OCI-LY7 (cell line): ENCODE measurements at regions not wholly inside any gene's neighbourhood (a gene's known extent, or its start where the extent isn't known, plus 50 kb on each side); places are given as distances from the start of the nearest gene placed in this dataset.

ENCODE experiments used
- BruUV-seq: library from RNA; stranded (reverse); fragments of 400-500 nt; replicated peaks from 2 replicates; lab custom pipeline; 2021; lab: Mats Ljungman, UMichigan
- CTCF ChIA-PET: fragments of 300-600 bp; sonication (Branson Sonifier 250); formaldehyde crosslinking; loops from one replicate; lab custom pipeline; 2022; ENCODE audit warnings: antibody characterized with exemption; ENCODE audit not compliant: unreplicated experiment; lab: Charles Lee
- POLR2A ChIA-PET: fragments of 300-600 bp; sonication (Branson Sonifier 250); formaldehyde crosslinking; loops from one replicate; lab custom pipeline; 2022; ENCODE audit warnings: antibody characterized with exemption; lab: Charles Lee
- DNase-seq: peaks from one replicate; pipeline ENCODE4 v3.0.0-alpha.2; 2015; ENCODE audit warnings: low spot score
- H2AFZ ChIP-seq: fragments of 200-600 bp; sonication (generic), shearing (Covaris generic); 2 replicates; pipeline ENCODE4 v1.6.1; 2014; ENCODE audit warnings: mild to moderate bottlenecking, antibody characterized with exemption, low read length, moderate library complexity
- H3K27ac ChIP-seq: fragments of 200-600 bp; sonication (generic); 2 replicates; pipeline ENCODE4 v1.5.1; 2014; ENCODE audit warnings: mixed run types, low read depth, mild to moderate bottlenecking, moderate library complexity, low read length, inconsistent platforms; ENCODE audit not compliant: poor library complexity, severe bottlenecking
- H3K36me3 ChIP-seq: fragments of 200-600 bp; sonication (generic); 2 replicates; pipeline ENCODE4 v1.6.1; 2014; ENCODE audit warnings: mild to moderate bottlenecking, antibody characterized with exemption, low read length, moderate library complexity, mixed read lengths; ENCODE audit not compliant: insufficient read depth
- H3K4me1 ChIP-seq: fragments of 200-600 bp; sonication (generic); 2 replicates; pipeline ENCODE4 v1.5.1; 2014; ENCODE audit warnings: mild to moderate bottlenecking, low read length; ENCODE audit not compliant: insufficient read depth, poor library complexity, severe bottlenecking
- H3K4me2 ChIP-seq: fragments of 200-600 bp; sonication (generic); 2 replicates; pipeline ENCODE4 v1.6.1; 2014; ENCODE audit warnings: mild to moderate bottlenecking, low read length
- H3K4me3 ChIP-seq: fragments of 200-600 bp; sonication (generic); 2 replicates; pipeline ENCODE4 v1.5.1; 2014; ENCODE audit warnings: mild to moderate bottlenecking, low read depth, low read length; ENCODE audit not compliant: poor library complexity, severe bottlenecking
- H3K79me2 ChIP-seq: fragments of 200-600 bp; sonication (generic); 2 replicates; pipeline ENCODE4 v1.6.1; 2016; ENCODE audit warnings: low read depth, mild to moderate bottlenecking, low read length, moderate library complexity, mixed read lengths; ENCODE audit not compliant: insufficient read depth
- H3K9me2 ChIP-seq: fragments of 200-600 bp; sonication (generic); 2 replicates; pipeline ENCODE4 v1.6.1; 2016; ENCODE audit warnings: mild to moderate bottlenecking, low read length, mixed read lengths; ENCODE audit not compliant: insufficient read depth
- H3K9me3 ChIP-seq: fragments of 200-600 bp; sonication (generic); 2 replicates; pipeline ENCODE4 v1.6.1; 2014; ENCODE audit warnings: mild to moderate bottlenecking, mixed run types, low read length, mixed read lengths
- H4K20me1 ChIP-seq: fragments of 200-600 bp; sonication (generic); 2 replicates; pipeline ENCODE4 v1.6.1; 2014; ENCODE audit warnings: mild to moderate bottlenecking, antibody characterized with exemption, low read length, moderate library complexity, mixed read lengths; ENCODE audit not compliant: insufficient read depth
- EZH2phosphoT487 ChIP-seq: fragments of 200-600 bp; sonication (generic); IDR thresholded peaks from 2 replicates; pipeline ENCODE4 v1.6.1; 2018; ENCODE audit warnings: low read depth, borderline replicate concordance, mild to moderate bottlenecking, mixed run types, antibody characterized with exemption, low read length, moderate library complexity, mixed read lengths
- intact Hi-C: fragments of 100-400 bp; cut with micrococcal nuclease; formaldehyde crosslinking; loops from one replicate; pipeline ENCODE4 v1.10.0; 2022; ENCODE audit not compliant: unreplicated experiment
- TF ChIP-seq, protein P1 (sequence below): fragments of 200-600 bp; sonication (generic); conservative IDR thresholded peaks from 2 replicates; pipeline ENCODE4 v1.5.1; 2014; ENCODE audit warnings: mild to moderate bottlenecking, antibody characterized with exemption, low read length, moderate library complexity, mixed read lengths

DNA sequence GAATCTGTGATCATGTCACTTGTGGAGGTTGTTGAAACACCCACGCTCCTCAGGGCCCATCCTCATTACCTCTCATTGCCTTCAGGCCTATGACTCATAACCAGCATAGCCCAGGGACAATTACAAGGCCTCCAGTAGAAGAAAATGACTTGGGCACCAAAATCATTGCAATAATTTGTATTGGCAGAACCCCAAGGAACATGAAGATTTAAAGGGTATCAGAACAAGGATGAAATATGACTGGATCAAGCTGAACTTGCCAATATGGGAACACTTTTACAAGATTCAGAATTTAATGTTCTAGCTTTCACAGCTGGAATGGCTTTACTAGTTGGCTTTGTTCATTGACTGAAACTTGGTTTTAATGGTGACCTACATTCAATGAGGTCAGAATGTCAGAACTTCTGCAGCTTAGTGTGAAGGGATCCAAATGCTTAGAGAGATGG lies 156.4 kb downstream of the COPS8 start:
- no peaks in the 10 kb centered on the region for H4K20me1 ChIP-seq
- H3K27ac ChIP-seq: no peak overlapping the region
- ChIA-PET CTCF (no interaction called here), POLR2A (no interaction called here)
- H3K36me3 ChIP-seq: no peaks in the 10 kb centered on the region
- no peaks in the 10 kb centered on the region for H3K9me3 ChIP-seq
- intact Hi-C loops: no loop called here
- no peak overlapping the region for H3K4me3 ChIP-seq
- no peaks in the 10 kb centered on the region for H3K79me2 ChIP-seq
- TF ChIP-seq EZH2phosphoT487: no peak
- TF ChIP-seq, protein P1, sequence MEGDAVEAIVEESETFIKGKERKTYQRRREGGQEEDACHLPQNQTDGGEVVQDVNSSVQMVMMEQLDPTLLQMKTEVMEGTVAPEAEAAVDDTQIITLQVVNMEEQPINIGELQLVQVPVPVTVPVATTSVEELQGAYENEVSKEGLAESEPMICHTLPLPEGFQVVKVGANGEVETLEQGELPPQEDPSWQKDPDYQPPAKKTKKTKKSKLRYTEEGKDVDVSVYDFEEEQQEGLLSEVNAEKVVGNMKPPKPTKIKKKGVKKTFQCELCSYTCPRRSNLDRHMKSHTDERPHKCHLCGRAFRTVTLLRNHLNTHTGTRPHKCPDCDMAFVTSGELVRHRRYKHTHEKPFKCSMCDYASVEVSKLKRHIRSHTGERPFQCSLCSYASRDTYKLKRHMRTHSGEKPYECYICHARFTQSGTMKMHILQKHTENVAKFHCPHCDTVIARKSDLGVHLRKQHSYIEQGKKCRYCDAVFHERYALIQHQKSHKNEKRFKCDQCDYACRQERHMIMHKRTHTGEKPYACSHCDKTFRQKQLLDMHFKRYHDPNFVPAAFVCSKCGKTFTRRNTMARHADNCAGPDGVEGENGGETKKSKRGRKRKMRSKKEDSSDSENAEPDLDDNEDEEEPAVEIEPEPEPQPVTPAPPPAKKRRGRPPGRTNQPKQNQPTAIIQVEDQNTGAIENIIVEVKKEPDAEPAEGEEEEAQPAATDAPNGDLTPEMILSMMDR: no peak
- BruUV-seq: no TSS peak
- no peak overlapping the region for H3K4me2 ChIP-seq
- H3K4me1 ChIP-seq: no peaks in the 10 kb centered on the region
- no peak overlapping the region for H2AFZ ChIP-seq
- no peak for DNase-seq
- H3K9me2 ChIP-seq: no peaks in the 10 kb centered on the region

- Histone ChIP-seq H3K4me1 (no peaks in the 10 kb centered on the region), H2AFZ (no peak overlapping the region), H3K4me3 (no peak overlapping the region), H3K36me3 (no peaks in the 10 kb centered on the region), H3K4me2 (no peak overlapping the region), H3K27ac (no peak overlapping the region), H3K79me2 (no peaks in the 10 kb centered on the region), H4K20me1 (no peaks in the 10 kb centered on the region), H3K9me2 (no peaks in the 10 kb centered on the region), H3K9me3 (no peaks in the 10 kb centered on the region)
- no peak for DNase-seq
- intact Hi-C loops: no loop called here
- BruUV-seq: no TSS peak
- TF ChIP-seq EZH2phosphoT487: no peak
- TF ChIP-seq, protein P1: no peak
- ChIA-PET POLR2A (interaction anchor here (0.7 to 1.2 kb wide), 2 partner anchors 25 to 28 kb away, joined by 3 read pairs; no protein-coding TSS in a partner anchor), CTCF (no interaction called here)
Measured at GRCh38 chr2:237243487-237243886, 157.8 kb downstream of the COPS8 start.

DNA sequence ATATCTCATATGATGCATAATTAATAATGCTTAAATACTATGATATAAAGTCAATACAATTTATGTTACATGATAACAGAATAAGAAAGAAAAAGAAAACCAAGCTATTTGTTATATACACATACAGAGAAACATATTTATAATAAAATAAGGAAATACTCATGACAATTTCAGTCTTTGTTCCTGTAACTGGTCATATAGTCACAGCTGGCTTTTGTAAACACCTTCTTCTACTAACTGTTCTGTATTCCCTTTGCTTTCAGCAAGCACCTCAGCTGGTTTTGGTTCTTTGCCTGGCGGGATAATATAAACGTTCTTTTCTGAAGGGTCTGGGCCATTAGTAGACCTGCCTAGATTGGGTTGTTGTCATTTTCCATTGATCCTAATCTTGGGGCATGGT lies 158.5 kb downstream of the COPS8 start:
- no peaks in the 10 kb centered on the region for H3K4me1 ChIP-seq
- no TSS peak for BruUV-seq
- H4K20me1 ChIP-seq: no peaks in the 10 kb centered on the region
- no peak for DNase-seq
- ChIA-PET POLR2A (interaction anchor here (0.7 to 1.2 kb wide), 2 partner anchors 24 to 27 kb away, joined by 3 read pairs; no protein-coding TSS in a partner anchor), CTCF (no interaction called here)
- no peaks in the 10 kb centered on the region for H3K79me2 ChIP-seq
- H3K4me3 ChIP-seq: no peak overlapping the region
- H3K9me2 ChIP-seq: no peaks in the 10 kb centered on the region
- TF ChIP-seq EZH2phosphoT487: no peak
- TF ChIP-seq, protein P1: no peak
- no peak overlapping the region for H3K4me2 ChIP-seq
- no peaks in the 10 kb centered on the region for H3K36me3 ChIP-seq
- no peak overlapping the region for H3K27ac ChIP-seq
- intact Hi-C loops: no loop called here
- H2AFZ ChIP-seq: no peak overlapping the region
- no peaks in the 10 kb centered on the region for H3K9me3 ChIP-seq
